PC-9 (cell line): ENCODE measurements at regions not wholly inside any gene's neighbourhood (a gene's known extent, or its start where the extent isn't known, plus 50 kb on each side); places are given as distances from the start of the nearest gene placed in this dataset.

Experiments used
- CTCF ChIP-seq: fragments of 200-600 bp; sonication (generic); conservative IDR thresholded peaks from 2 replicates; pipeline ENCODE4 v1.6.1; 2017; ENCODE audit warnings: mixed run types, antibody characterized with exemption, mild to moderate bottlenecking, moderate library complexity
- EZH2 ChIP-seq: fragments of 200-600 bp; sonication (generic); IDR thresholded peaks from 2 replicates; pipeline ENCODE4 v1.8.0; 2017; ENCODE audit warnings: antibody characterized with exemption, low read depth

- no peak for TF ChIP-seq EZH2
- no peak for TF ChIP-seq CTCF
These were observed 173.3 kb downstream of the SEMA6D start for GRCh38 chr15:47890397-47891150.
